IPS-18c (cell line): ENCODE measurements at regions not wholly inside any gene's neighbourhood (a gene's known extent, or its start where the extent isn't known, plus 50 kb on each side); places are given as distances from the start of the nearest gene placed in this dataset.

Experiments
- H3K4me3 ChIP-seq: 2 replicates; pipeline ENCODE4 v1.7.0; 2013; ENCODE audit warnings: low read depth, mild to moderate bottlenecking, low read length, moderate library complexity; ENCODE audit not compliant: insufficient read depth
- H3K9me3 ChIP-seq: one replicate; pipeline ENCODE4 v1.6.1; 2013; ENCODE audit warnings: mild to moderate bottlenecking, low read length, moderate library complexity; ENCODE audit not compliant: control insufficient read depth, insufficient read depth

GRCh38 chr12:126389961-126390360 is 1324.7 kb downstream of the AACS start:
- Histone ChIP-seq H3K4me3 (no peak overlapping the region), H3K9me3 (no peaks in the 10 kb centered on the region)

GRCh38 chr12:126390969-126391566 is 1325.8 kb downstream of the AACS start:
- no peaks in the 10 kb centered on the region for H3K9me3 ChIP-seq

GRCh38 chr12:126396536-126396935 is 1331.3 kb downstream of the AACS start:
- H3K4me3 ChIP-seq, result no peak overlapping the region
- H3K9me3 ChIP-seq, result peaks cover 2% of the 10 kb centered on the region

More at GRCh38 chr12:126390969-126391566, 1325.8 kb downstream of the AACS start:
- no peak overlapping the region for H3K4me3 ChIP-seq

GRCh38 chr12:126397071-126397581 is 1331.9 kb downstream of the AACS start:
- Histone ChIP-seq H3K4me3 (no peak overlapping the region), H3K9me3 (peaks cover 2% of the 10 kb centered on the region)

- H3K9me3 ChIP-seq, result peaks cover 2% of the 10 kb centered on the region
Observed at GRCh38 chr12:126397660-126398059, 1332.4 kb downstream of the AACS start.

GRCh38 chr12:126400831-126401230 is 1335.6 kb downstream of the AACS start:
- peaks cover 2% of the 10 kb centered on the region for H3K9me3 ChIP-seq
- H3K4me3 ChIP-seq, result no peak overlapping the region

More at GRCh38 chr12:126397660-126398059, 1332.4 kb downstream of the AACS start:
- H3K4me3 ChIP-seq, result no peak overlapping the region

- Histone ChIP-seq H3K9me3 (no peaks in the 10 kb centered on the region), H3K4me3 (no peak overlapping the region)
Observed at GRCh38 chr12:126404293-126404881, 1339.2 kb downstream of the AACS start.

GRCh38 chr12:126418400-126418799 is 1353.2 kb downstream of the AACS start:
- Histone ChIP-seq H3K9me3 (no peaks in the 10 kb centered on the region), H3K4me3 (no peak overlapping the region)

GRCh38 chr12:126419131-126419530 is 1353.9 kb downstream of the AACS start:
- Histone ChIP-seq H3K9me3 (no peaks in the 10 kb centered on the region), H3K4me3 (no peak overlapping the region)

- Histone ChIP-seq H3K4me3 (no peak overlapping the region), H3K9me3 (no peaks in the 10 kb centered on the region)
Observed at GRCh38 chr12:126424696-126425095, 1359.5 kb downstream of the AACS start.

GRCh38 chr12:126425264-126425663 is 1360.0 kb downstream of the AACS start:
- Histone ChIP-seq H3K9me3 (no peaks in the 10 kb centered on the region), H3K4me3 (no peak overlapping the region)

GRCh38 chr12:126428769-126429168 is 1363.5 kb downstream of the AACS start:
- Histone ChIP-seq H3K4me3 (no peak overlapping the region), H3K9me3 (no peaks in the 10 kb centered on the region)

- H3K9me3 ChIP-seq, result no peaks in the 10 kb centered on the region
- no peak overlapping the region for H3K4me3 ChIP-seq
Observed at GRCh38 chr12:126430921-126431320, 1365.7 kb downstream of the AACS start.

GRCh38 chr12:126431767-126432166 is 1366.5 kb downstream of the AACS start:
- Histone ChIP-seq H3K4me3 (no peak overlapping the region), H3K9me3 (no peaks in the 10 kb centered on the region)

GRCh38 chr12:126432780-126433179 is 1367.5 kb downstream of the AACS start:
- Histone ChIP-seq H3K9me3 (no peaks in the 10 kb centered on the region), H3K4me3 (no peak overlapping the region)

- no peak overlapping the region for H3K4me3 ChIP-seq
- no peaks in the 10 kb centered on the region for H3K9me3 ChIP-seq
Observed at GRCh38 chr12:126434412-126434985, 1369.3 kb downstream of the AACS start.

GRCh38 chr12:126436041-126436440 is 1370.8 kb downstream of the AACS start:
- Histone ChIP-seq H3K4me3 (no peak overlapping the region), H3K9me3 (no peaks in the 10 kb centered on the region)

- Histone ChIP-seq H3K9me3 (no peaks in the 10 kb centered on the region), H3K4me3 (no peak overlapping the region)
Observed at GRCh38 chr12:126437934-126438333, 1372.7 kb downstream of the AACS start.
